Loucy (cell line): ENCODE measurements at regions not wholly inside any gene's neighbourhood (a gene's known extent, or its start where the extent isn't known, plus 50 kb on each side); places are given as distances from the start of the nearest gene placed in this dataset.

Experiments used
- H2AFZ ChIP-seq: fragments of 200-600 bp; sonication (generic); 2 replicates; pipeline ENCODE4 v1.6.0; 2016; ENCODE audit warnings: antibody characterized with exemption, mild to moderate bottlenecking, low read length, moderate library complexity
- H3F3A ChIP-seq: fragments of 200-600 bp; 2 replicates; pipeline ENCODE4 v1.6.0; 2016; ENCODE audit warnings: antibody characterized with exemption, low read depth, mild to moderate bottlenecking
- H3K27me3 ChIP-seq: fragments of 200-600 bp; sonication (generic); 2 replicates; pipeline ENCODE4 v1.6.1; 2014; ENCODE audit warnings: low read length, mild to moderate bottlenecking; ENCODE audit not compliant: insufficient read depth, poor library complexity, severe bottlenecking
- H3K36me3 ChIP-seq: fragments of 200-600 bp; sonication (generic); 2 replicates; pipeline ENCODE4 v1.6.1; 2016; ENCODE audit warnings: low read length; ENCODE audit not compliant: insufficient read depth
- H3K4me1 ChIP-seq: fragments of 200-600 bp; sonication (generic); 2 replicates; pipeline ENCODE4 v1.5.1; 2014; ENCODE audit warnings: low read length, mild to moderate bottlenecking; ENCODE audit not compliant: insufficient read depth, poor library complexity, severe bottlenecking
- H3K4me2 ChIP-seq: fragments of 200-600 bp; sonication (generic); 2 replicates; pipeline ENCODE4 v1.6.0; 2014; ENCODE audit warnings: antibody characterized with exemption, low read length, low read depth, mild to moderate bottlenecking; ENCODE audit not compliant: poor library complexity, severe bottlenecking
- H3K4me3 ChIP-seq: fragments of 200-600 bp; sonication (generic); 2 replicates; pipeline ENCODE4 v1.5.1; 2014; ENCODE audit warnings: low read length, mild to moderate bottlenecking, mixed read lengths; ENCODE audit not compliant: poor library complexity, severe bottlenecking
- H3K79me2 ChIP-seq: fragments of 200-600 bp; sonication (generic); 2 replicates; pipeline ENCODE4 v1.6.1; 2014; ENCODE audit warnings: low read length; ENCODE audit not compliant: insufficient read depth
- H3K9ac ChIP-seq: fragments of 200-600 bp; sonication (generic); 2 replicates; pipeline ENCODE4 v1.6.0; 2014; ENCODE audit warnings: mild to moderate bottlenecking, low read depth, low read length, moderate library complexity; ENCODE audit not compliant: poor library complexity, severe bottlenecking
- H3K9me2 ChIP-seq: fragments of 200-600 bp; sonication (generic); replicated peaks from 2 replicates; pipeline ENCODE4 v1.6.1; 2016; ENCODE audit warnings: low read depth, low read length, mixed read lengths
- H3K9me3 ChIP-seq: fragments of 200-600 bp; sonication (generic); 2 replicates; pipeline ENCODE4 v1.6.1; 2014; ENCODE audit warnings: mild to moderate bottlenecking, antibody characterized with exemption, low read length, low read depth; ENCODE audit not compliant: insufficient read depth
- H4K20me1 ChIP-seq: fragments of 200-600 bp; sonication (generic); 2 replicates; pipeline ENCODE4 v1.6.0; 2014; ENCODE audit warnings: antibody characterized with exemption, low read length, mild to moderate bottlenecking; ENCODE audit not compliant: insufficient read depth, poor library complexity, severe bottlenecking
- CTCF ChIP-seq: fragments of 200-600 bp; sonication (generic); conservative IDR thresholded peaks from 2 replicates; pipeline ENCODE4 v1.5.1; 2014; ENCODE audit warnings: mild to moderate bottlenecking, antibody characterized with exemption, low read length
- EZH2phosphoT487 ChIP-seq: fragments of 200-600 bp; IDR thresholded peaks from 2 replicates; pipeline ENCODE4 v1.6.1; 2018; ENCODE audit warnings: antibody characterized with exemption, mild to moderate bottlenecking, moderate library complexity, borderline replicate concordance

GRCh38 chr10:131771634-131772358, 129.0 kb upstream of the PPP2R2D start:
- no peak overlapping the region for H3K4me2 ChIP-seq
- no peaks in the 10 kb centered on the region for H3K27me3 ChIP-seq
- no peaks in the 10 kb centered on the region for H3K79me2 ChIP-seq
- H3K9me3 ChIP-seq = peaks cover 8% of the 10 kb centered on the region; the same call in 1 of the 2 replicates
- H4K20me1 ChIP-seq = no peaks in the 10 kb centered on the region
- no peaks in the 10 kb centered on the region for H3K9me2 ChIP-seq
- H3K9ac ChIP-seq = no peak overlapping the region
- no peaks in the 10 kb centered on the region for H3K36me3 ChIP-seq
- TF ChIP-seq CTCF (no peak), EZH2phosphoT487 (no peak)
- no peaks in the 10 kb centered on the region for H3K4me1 ChIP-seq
- no peak overlapping the region for H3K4me3 ChIP-seq
- no peak overlapping the region for H2AFZ ChIP-seq
- H3F3A ChIP-seq = no peaks in the 10 kb centered on the region

- no peak overlapping the region for H3K9ac ChIP-seq
- H3K9me2 ChIP-seq = no peaks in the 10 kb centered on the region
- no peaks in the 10 kb centered on the region for H3F3A ChIP-seq
- peaks cover 14% of the 10 kb centered on the region; the same call in 1 of the 2 replicates for H3K9me3 ChIP-seq
- no peaks in the 10 kb centered on the region for H3K79me2 ChIP-seq
- no peaks in the 10 kb centered on the region for H3K4me1 ChIP-seq
- TF ChIP-seq EZH2phosphoT487 (no peak), CTCF (no peak)
- H3K4me2 ChIP-seq = no peak overlapping the region
- H4K20me1 ChIP-seq = no peaks in the 10 kb centered on the region
- H2AFZ ChIP-seq = no peak overlapping the region
- H3K36me3 ChIP-seq = no peaks in the 10 kb centered on the region
- H3K27me3 ChIP-seq = no peaks in the 10 kb centered on the region
- no peak overlapping the region for H3K4me3 ChIP-seq
Observed at GRCh38 chr10:131772441-131772840, 128.4 kb upstream of the PPP2R2D start.

GRCh38 chr10:131773370-131774343, 127.2 kb upstream of the PPP2R2D start:
- Histone ChIP-seq H3F3A (no peaks in the 10 kb centered on the region), H3K4me2 (no peak overlapping the region), H3K9ac (no peak overlapping the region), H3K9me3 (peaks cover 23% of the 10 kb centered on the region; the same call in 1 of the 2 replicates), H3K4me1 (no peaks in the 10 kb centered on the region), H3K9me2 (no peaks in the 10 kb centered on the region), H2AFZ (no peak overlapping the region), H3K27me3 (no peaks in the 10 kb centered on the region), H3K4me3 (no peak overlapping the region), H3K36me3 (no peaks in the 10 kb centered on the region), H3K79me2 (no peaks in the 10 kb centered on the region), H4K20me1 (no peaks in the 10 kb centered on the region)
- TF ChIP-seq CTCF (no peak), EZH2phosphoT487 (no peak)
